Skeletal muscle cell (primary cell): ENCODE measurements at regions not wholly inside any gene's neighbourhood (a gene's known extent, or its start where the extent isn't known, plus 50 kb on each side); places are given as distances from the start of the nearest gene placed in this dataset.

Source experiments
- DNase-seq: peaks from one replicate; pipeline ENCODE4 v3.0.0-alpha.2; 2010; ENCODE audit warnings: low read depth
- H3K4me3 ChIP-seq: 2 replicates; pipeline ENCODE4 v1.5.1; 2011; ENCODE audit warnings: low read depth, mild to moderate bottlenecking, control low read depth, low read length, moderate library complexity

DNA sequence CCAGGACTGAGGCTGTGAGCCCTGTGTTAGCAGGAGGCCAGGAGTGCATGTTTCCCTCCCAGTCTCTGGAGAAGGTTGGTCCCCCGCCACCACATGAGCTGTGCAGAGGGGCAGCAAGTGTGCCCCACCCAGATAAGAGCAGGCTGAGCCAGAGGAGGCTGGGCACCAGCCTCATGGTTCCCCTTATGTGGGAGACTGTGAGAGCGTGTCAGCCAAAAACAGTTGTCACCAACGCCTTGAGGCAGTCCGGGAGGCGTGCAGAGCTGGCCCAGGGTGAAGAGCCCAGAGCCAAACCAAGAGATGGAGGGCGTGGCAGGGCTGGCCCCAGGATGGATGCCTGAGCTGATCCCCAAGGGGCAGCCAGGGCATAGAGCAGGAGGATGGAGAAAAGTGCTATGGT lies 128.7 kb upstream of the GLI2 start:
- no peak overlapping the region for H3K4me3 ChIP-seq
- no peak for DNase-seq

DNA sequence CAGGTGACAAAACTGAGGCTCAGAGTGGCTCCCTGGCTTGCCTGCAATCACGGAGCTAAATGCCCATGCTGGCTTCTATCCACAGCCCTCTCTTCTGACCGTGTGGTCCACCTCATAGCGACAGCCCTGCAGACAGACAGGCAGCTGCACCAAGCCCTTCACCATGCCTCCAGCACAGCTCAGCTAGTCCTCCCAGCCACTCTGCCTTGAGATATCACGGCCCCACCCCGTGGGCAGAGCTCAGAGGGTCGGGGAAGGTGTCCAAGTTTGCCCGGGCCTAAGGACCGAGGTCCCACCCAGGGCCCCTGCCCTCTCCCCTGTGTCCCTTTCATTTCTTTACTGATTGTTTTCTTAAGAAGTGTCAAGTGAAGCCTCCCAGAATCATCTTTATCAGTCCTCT lies 128.2 kb upstream of the GLI2 start:
- H3K4me3 ChIP-seq = no peak overlapping the region
- DNase-seq = no peak

DNA sequence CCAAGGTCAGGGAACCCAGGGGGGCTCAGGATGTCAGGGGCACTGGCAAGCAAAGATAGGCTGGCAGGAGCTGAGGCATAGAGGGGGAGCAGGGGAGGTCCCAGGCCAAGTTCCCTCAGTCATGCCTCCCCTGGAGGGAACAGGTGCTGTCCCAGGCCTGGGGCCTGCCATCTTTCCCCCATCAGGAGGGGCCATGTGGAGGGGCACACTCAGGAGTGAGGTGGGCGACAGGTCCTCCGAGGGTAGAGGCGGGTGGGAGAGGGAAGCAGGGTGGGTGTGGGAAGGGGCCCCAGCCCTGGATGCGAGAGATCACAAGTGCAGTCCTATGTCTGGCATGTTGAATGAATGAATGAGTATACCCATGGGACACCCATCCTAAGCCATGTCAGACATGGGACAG lies 127.7 kb upstream of the GLI2 start:
- DNase-seq = no peak

DNA sequence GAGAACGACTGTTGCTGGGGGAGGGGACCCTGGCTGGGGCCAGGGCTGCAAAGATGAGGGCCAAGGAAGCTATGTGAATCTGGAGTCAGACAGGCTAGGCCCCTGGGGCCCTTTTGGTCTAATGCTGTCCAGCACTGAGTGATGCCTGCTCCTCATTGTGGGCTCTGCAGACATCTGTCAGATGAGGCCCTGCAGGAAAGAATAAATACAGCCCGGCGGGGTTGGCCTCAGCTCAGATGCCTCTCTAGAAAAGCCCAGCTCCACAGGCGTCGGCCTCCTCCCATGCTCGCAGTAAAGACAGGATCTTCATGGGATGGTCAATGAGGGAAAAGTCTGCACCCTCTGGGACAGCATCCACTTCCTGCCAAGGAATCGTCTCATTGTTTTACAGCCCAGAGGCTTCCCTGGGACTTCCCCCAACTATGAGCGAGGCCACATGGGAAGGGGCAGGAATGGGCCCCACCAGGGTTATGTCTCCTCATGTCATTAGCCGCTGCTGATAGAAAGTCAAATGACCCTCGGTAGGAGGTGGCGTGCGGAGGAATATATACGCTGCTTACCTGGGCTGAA lies 125.8 kb upstream of the GLI2 start:
- H3K4me3 ChIP-seq = no peak overlapping the region
- no peak for DNase-seq

More for the DNA sequence above, 127.7 kb upstream of the GLI2 start:
- H3K4me3 ChIP-seq = no peak overlapping the region

DNA sequence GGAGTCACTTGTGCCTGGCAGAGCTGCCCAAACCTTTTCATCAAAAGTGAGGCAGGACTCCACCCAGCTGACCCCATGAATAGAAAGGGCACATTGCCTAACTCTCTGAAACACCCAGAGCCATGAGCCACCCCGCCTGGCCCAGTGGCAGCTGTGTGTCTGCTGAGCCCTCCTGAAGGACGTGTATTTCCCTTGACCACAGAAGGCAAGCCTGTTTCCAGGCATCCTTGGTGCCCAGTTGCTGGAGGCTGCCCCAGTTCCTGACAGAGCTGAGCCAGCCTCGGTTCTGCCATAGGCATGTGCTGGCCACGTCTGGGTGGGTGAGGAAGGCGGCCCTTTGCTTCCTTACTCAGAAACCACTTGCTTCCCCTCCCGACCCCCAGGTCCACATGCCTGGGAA lies 124.7 kb upstream of the GLI2 start:
- H3K4me3 ChIP-seq = no peak overlapping the region
- no peak for DNase-seq

DNA sequence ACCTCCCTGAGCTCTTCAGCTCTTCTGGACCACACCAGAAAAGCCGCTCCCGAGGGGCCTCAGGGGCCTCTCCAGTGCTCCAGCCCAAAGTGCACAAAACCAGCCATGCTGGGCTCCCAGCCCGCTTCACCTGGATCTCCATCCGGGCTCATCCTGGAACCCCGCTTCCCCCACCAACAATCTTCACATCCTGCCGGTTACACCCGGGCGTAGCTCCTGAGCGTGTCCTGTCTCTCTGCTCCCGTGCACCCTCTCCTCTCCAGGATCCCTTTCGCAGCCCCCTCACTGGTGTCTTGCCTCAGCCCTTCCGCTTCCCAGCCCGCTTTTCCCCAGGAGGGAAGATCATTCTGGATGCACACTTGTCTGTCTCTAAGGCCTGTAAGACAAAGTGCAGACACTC lies 123.7 kb upstream of the GLI2 start:
- H3K4me3 ChIP-seq = no peak overlapping the region
- DNase-seq = no peak

DNA sequence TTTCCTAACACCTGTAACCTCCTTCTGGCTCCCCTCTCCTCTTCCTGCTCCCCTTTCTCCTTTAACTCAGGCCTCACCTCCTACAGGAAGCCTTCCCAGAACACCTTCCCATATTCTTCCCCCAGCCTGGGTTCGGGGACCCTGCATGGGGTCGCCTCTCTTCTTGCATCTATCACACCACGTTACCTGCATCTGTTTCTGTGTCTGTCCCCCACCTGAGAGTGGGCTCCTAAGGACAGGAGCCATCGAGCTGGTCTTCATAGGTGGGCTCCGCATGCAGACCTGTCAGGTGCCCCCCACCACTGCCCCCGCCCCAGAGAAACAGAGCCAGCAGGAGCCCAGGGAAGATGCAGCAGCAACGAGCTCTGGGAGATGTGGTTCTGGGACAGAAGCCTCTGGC lies 123.2 kb upstream of the GLI2 start:
- no peak for DNase-seq
- no peak overlapping the region for H3K4me3 ChIP-seq

DNA sequence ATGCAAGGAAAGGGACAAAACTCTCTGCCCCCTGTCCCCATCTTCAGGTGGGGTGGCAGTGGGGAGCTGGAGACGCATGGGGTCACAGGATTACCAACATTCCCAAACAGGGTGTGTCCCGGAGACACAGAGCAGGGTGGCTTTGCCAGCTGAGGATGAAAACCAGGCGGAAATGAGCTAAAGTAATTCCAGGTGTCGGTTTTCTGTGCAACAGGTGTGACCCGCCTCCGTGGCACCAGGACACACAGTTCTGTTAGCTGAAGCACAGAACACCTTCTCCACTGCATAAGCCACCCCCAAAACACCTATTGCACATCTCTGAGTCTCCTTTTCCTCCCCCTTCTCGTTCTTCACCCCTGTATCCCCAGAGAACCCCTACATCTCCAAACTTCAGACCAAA lies 122.7 kb upstream of the GLI2 start:
- H3K4me3 ChIP-seq = no peak overlapping the region
- DNase-seq = no peak

DNA sequence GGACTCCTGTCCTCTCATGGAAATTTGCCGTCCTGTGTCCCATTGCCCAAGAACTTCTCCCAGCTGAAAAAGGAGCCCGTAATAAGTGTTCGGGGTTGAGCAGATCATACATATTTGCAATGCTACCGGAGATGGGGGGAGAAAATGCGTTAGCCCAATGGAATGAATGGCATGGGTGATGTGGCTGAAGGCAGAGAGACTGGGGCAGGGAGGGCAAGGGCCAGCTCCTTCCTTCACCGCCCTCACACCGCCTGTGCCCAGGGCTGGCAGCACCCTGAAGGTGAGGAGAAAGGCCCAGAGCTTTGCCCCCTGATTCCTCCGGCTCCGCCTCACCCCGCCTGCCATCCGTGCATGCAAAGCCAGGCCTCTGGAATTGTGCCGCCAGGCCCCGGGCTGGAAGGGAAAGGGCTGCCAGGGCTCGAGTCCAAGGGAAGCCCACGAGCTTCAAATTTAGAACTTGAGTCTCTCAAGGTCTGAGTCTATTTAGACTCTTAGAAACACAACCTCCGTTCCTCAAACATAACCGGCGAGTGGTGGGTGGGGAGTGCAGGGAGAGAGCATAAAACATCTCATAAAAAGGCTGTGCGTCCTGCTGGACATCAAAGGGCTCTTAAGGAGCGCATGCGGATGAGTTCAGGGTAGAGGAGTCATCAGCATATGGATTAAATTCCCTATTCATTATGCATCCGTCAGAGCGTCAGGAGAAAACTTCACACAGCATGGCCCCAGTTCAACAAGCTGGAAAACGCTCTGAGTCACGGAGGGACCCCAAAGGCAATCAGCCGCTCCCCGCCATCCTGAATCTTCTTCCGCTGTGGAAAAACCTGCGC lies 121.7 kb upstream of the GLI2 start:
- peak; percentile 57 for DNase-seq
- H3K4me3 ChIP-seq = no peak overlapping the region

DNA sequence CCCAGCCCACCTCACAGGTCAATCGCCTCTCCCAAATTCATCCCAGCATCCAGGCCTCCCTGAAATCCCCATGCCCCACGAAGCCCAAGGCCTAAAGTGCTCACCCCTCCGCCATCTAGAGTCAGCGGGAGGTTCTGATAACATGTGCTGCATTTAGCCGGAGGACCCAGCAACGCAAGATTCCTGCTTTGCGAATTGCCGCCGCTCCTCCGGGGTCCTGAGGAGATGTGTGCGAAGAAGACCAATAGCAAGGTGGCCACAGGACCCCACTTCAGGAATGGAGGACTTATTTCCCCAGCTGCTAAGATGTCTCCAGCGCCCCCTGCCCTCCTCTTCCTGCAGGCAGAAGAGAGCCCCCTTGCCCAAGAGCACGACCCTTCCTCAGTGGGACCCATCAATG lies 120.8 kb upstream of the GLI2 start:
- DNase-seq = no peak
- no peak overlapping the region for H3K4me3 ChIP-seq

DNA sequence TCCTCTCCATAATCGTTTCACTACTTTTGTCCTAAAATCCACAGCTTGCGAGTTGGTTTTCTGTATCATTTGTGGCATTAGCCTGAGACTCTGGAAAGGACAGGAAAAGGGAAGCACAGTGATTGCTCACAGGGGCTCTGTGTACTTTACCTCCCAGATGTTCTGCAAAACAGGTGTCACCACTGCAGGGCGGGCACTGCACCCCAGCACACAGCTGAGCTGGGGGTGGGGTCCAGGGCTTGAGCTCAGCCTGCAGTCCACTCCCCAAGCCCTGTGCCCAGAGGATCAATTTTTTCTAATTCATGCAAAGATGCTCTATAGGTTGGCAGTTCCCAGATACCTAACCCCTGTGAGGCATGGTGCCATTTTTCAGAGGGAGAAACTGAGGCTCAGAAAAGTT lies 119.4 kb upstream of the GLI2 start:
- no peak overlapping the region for H3K4me3 ChIP-seq
- no peak for DNase-seq

DNA sequence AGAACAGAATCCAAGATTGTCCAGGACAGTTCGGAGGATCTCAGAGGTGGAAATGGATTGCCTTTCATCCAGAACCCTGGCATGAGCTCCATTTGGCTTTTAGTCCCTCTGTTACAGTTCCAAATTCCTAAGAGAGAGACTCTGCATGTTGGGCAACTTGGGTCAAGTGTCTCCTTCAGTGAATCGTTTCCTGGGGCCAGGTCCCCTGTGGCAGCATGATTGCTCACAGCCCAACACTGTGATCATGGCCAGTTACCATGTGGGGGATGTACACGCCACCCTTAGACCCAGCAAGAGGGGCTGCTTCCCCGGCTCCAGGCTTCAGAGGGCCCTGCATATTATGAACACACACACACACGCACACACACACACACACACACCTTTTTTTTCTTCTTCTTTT lies 118.6 kb upstream of the GLI2 start:
- no peak for DNase-seq
- H3K4me3 ChIP-seq = no peak overlapping the region

DNA sequence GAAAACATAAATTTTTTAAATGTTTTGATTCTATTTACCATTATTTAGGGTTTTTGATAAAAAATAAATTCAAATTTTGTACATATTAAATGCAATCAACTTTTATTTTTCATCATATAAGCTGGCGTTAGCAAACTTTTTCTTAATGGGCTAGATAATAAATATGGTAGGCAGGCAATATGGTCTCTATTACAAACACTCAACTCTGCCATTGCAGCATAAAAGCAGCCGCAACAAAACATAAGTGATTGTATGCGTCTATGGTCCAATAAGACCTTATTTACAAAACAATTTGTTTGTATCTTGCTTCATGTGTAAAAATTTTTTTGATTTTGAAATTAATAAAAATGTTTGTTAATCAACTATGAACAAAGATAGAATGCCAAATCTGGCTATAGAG lies 116.8 kb upstream of the GLI2 start:
- no peak for DNase-seq
- H3K4me3 ChIP-seq = no peak overlapping the region

DNA sequence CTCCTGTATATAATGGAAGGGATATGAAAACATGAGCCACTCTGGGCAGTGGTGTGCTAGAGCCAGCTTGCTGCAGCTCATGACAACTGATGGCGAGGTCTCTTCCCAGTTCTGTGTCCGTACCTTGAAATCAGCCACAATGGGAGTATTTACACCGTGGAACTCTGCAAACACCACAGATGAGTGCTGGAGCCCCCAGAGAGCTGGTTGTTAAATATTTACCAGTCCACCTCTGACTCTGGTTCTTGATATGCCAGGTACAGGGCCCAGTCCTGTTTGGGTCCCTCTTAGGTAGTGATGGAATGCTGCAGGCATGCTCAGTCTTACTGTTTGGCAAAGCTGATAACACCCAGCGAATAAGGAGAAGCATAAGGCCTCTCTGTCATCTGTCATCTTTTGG lies 116.1 kb upstream of the GLI2 start:
- H3K4me3 ChIP-seq = no peak overlapping the region
- no peak for DNase-seq

DNA sequence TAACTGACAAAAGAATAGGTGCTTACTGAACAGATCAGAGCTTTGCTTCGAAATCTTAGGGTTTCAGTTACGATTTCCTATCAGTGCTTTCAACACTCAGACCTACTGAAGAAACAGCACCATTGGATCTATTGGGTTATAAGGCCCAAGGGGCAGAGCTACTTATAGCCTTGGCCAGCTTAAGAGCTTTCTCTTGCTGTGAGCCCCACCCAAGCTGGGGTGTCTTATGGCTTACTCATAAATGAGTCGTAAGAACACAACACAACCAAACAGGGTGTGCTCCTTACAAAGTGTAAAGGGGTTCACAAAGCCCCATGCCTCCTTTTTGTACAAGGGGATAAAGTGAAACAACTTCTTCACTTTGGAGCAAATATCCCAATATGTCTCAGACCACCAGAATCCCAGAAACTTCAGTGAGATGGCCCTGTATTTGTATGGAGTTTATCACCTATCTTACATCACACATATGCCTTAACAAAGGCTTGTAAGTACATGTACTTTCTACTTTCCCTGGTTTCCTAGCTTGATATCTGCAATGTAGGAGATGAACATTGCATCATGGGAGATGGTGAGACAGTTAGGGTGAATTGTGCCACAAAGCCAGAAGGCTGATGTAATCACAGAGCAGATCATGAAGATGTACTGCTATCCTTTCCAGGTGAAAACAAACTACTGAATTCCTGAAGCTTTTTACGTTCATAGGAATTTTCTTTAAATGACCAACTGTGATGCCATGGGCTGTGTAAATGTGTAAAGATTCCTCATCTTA lies 115.5 kb upstream of the GLI2 start:
- peak; percentile 43 for DNase-seq
- H3K4me3 ChIP-seq = no peak overlapping the region

DNA sequence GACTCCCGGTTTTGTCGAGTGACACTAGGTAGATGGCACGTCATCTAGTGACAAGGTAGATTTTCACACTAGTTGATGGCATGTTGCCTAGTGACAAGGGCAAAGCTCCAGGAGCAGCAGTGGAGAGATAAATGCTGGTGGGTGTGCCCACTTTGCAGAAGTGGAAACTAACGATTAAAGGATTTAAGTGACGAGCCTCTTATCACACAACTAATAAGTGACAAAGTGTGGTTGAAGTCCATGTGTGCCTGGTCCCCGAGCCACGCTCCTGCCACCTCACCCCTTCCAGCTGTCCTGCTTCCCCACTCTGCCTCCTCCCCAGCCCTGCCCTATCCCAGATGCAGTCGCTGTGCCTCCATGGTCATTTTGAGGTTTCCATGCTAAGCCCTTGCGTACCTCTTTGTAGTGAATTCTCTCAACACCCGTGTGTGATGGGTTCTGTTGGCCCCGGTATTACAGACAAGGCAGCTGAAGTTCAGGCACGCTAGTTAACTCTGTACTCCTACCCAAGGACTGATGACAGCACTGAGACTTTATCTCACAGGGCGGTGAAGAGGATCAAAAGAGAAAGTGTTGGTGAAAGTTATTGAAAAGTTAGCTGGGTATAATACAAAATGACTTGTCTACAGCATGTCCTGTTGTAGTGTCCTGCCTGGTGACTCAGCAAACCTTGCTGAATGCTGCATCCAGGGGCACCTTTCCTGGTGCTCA lies 113.4 kb upstream of the GLI2 start:
- no peak for DNase-seq
- no peak overlapping the region for H3K4me3 ChIP-seq

DNA sequence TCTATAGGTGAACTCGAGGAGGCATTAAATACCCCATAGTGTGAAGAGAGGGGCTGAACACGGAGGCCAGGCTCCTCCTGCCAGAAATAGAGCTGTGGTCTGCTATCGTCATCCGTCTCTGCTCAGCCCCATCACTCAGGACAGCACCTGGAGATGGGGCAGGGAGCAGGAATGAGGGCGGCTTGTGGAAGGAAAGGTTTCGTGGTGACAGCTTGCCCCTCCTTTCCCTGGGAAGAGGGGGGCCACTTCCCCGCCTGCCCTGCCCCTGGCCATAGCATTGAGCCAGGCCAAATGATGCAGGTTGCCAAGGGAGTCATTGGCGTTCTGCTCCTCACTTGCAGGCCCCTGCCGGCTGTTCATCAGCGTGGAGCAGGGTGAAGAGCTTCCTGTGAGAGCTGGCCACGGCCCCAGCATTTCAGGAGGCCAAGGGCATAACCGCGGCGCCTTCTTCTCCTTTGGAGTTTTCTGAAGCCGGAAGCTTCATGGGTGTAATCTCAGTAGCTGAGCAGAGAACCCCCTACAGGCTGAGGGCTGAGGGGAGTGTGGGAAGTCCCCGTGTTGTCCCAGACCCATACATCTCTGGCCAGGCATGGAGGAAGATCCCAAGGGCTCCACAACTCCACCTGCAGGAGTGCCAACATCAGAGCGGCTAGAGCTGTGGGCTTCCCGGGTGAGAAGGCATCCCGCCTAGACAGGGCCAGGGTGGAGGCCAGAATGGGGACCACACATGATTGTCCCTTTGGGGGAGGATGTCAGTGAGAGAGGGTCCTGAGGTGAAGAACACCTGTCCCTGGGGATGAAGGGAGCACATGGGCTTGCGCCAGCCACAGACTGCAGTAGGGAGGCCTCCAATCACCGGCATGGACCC lies 112.5 kb upstream of the GLI2 start:
- no peak overlapping the region for H3K4me3 ChIP-seq
- no peak for DNase-seq

DNA sequence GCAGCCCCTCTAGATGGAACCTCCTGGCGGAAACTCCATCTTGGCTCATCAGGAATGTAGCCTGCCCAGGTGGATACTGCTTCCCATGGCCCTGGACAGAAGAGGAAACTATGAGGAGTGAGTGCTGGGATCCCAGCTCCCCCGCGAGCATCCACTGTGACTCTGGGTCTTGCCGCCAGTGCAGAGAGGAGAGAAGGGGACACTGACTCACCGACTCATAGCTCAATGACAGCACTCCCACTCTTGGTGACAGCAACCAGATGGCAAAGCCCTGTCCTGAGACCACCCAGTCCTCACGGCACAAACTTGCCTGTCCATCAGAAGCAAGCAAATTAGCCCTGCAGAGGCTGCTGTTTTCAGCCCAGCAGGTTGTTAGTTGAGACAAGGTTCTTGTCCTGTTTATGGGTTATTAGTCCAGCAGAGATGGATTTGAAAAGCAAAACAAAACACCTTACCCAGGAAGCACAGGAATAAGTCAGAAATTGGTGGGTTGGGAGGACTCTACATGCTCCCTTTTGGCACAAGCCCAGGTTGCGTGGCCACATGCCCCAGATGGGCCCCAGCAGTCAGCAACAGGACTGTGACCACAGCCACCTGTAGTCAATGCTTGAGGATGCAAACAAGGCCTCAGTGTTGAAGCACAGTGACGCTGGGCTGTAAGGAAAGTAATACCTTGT lies 111.5 kb upstream of the GLI2 start:
- no peak for DNase-seq
- no peak overlapping the region for H3K4me3 ChIP-seq
